Breast epithelium (tissue), 4 donors: ENCODE measurements at regions not wholly inside any gene's neighbourhood (a gene's known extent, or its start where the extent isn't known, plus 50 kb on each side); places are given as distances from the start of the nearest gene placed in this dataset.
A peak's percentile ranks its signal among the peaks of the same experiment; 100 is the strongest.

Source experiments
- DNase-seq, 2 donors: peaks; one replicate each; pipeline ENCODE4 v3.0.0-alpha.2; 2019; ENCODE audit warnings: low spot score in 2 of 2
- H3K27ac ChIP-seq, 2 donors: fragments of 200-600 bp; sonication (generic) in 1 of 2; one replicate each; pipeline ENCODE4 v1.5.1; 2016 to 2019; ENCODE audit warnings: mild to moderate bottlenecking in 1 of 2
- H3K27me3 ChIP-seq, 2 donors: fragments of 200-600 bp; sonication (generic) in 1 of 2; one replicate each; pipeline versions ENCODE4 v1.5.1 to v1.6.0; 2017 to 2019; ENCODE audit warnings: control low read depth in 1 of 2, mild to moderate bottlenecking in 1 of 2
- H3K36me3 ChIP-seq: fragments of 200-600 bp; one replicate; pipeline ENCODE4 v1.5.1; 2019
- H3K4me1 ChIP-seq, 2 donors: fragments of 200-600 bp; sonication (generic); one replicate each; pipeline ENCODE4 v1.5.1; 2016 to 2019; ENCODE audit warnings: control low read depth in 1 of 2
- H3K4me3 ChIP-seq, 3 donors: fragments of 200-600 bp; sonication (generic); 1 replicate in 2 of 3; 2 replicates in 1 of 3; pipeline ENCODE4 v1.5.1; 2016 to 2019; ENCODE audit warnings: mild to moderate bottlenecking in 3 of 3, moderate library complexity in 2 of 3
- H3K9me3 ChIP-seq, 2 donors: fragments of 200-600 bp; sonication (generic) in 1 of 2; one replicate each; pipeline ENCODE4 v1.5.1; 2016 to 2019; ENCODE audit warnings: control low read depth in 1 of 2
- POLR2A ChIP-seq: fragments of 450-650 bp; IDR thresholded peaks from one replicate; pipeline ENCODE4 v1.6.1; 2016; ENCODE audit warnings: antibody characterized with exemption, mild to moderate bottlenecking, moderate library complexity
- POLR2AphosphoS5 ChIP-seq, 3 donors: sonication (generic); formaldehyde crosslinking; IDR thresholded peaks; one replicate each; pipeline ENCODE4 v1.6.1; 2017; ENCODE audit warnings: antibody characterized with exemption in 3 of 3
- intact Hi-C: fragments of 100-400 bp; cut with DNase I; formaldehyde crosslinking; loops from one replicate; pipeline ENCODE4 v1.15.1; 2023; ENCODE audit warnings: low total_unique reads
- TF ChIP-seq, protein P1 (sequence below), 3 donors: fragments of 450-650 bp; IDR thresholded peaks; one replicate each; pipeline ENCODE4 v1.5.1; 2016 to 2017; ENCODE audit warnings: antibody characterized with exemption in 3 of 3, mild to moderate bottlenecking in 3 of 3, moderate library complexity in 3 of 3

DNA sequence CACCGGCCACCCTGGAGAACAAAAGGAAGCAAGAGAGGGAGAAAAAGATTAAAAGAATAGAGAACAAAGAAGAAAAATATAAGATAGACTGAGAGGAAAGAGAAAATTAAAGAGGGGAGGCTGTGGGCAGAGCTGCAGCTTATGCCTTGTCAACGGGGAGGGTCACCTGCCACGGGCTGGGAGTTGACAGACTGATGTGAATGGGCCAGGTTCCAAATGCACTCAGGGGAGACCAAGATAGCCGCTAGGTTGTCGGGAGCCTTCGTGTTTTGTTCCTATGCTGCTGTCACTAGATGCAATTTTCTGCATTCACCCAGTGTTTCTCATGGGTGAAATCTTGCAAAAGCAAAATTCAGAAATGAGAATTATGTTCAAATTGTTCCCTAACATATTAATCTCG lies 119.6 kb upstream of the MTHFD1L start:
- no peaks in the 10 kb centered on the region for H3K9me3 ChIP-seq
- H3K4me3 ChIP-seq: no peak overlapping the region
- intact Hi-C loops: no loop called here
- no peaks in the 10 kb centered on the region for H3K27me3 ChIP-seq
- no peaks in the 10 kb centered on the region for H3K36me3 ChIP-seq
- DNase-seq: no peak
- H3K27ac ChIP-seq: no peak overlapping the region
- TF ChIP-seq, protein P1, sequence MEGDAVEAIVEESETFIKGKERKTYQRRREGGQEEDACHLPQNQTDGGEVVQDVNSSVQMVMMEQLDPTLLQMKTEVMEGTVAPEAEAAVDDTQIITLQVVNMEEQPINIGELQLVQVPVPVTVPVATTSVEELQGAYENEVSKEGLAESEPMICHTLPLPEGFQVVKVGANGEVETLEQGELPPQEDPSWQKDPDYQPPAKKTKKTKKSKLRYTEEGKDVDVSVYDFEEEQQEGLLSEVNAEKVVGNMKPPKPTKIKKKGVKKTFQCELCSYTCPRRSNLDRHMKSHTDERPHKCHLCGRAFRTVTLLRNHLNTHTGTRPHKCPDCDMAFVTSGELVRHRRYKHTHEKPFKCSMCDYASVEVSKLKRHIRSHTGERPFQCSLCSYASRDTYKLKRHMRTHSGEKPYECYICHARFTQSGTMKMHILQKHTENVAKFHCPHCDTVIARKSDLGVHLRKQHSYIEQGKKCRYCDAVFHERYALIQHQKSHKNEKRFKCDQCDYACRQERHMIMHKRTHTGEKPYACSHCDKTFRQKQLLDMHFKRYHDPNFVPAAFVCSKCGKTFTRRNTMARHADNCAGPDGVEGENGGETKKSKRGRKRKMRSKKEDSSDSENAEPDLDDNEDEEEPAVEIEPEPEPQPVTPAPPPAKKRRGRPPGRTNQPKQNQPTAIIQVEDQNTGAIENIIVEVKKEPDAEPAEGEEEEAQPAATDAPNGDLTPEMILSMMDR (IDR thresholded peaks at IDR 0.05): no peak
- no peak for TF ChIP-seq POLR2A
- no peak for TF ChIP-seq POLR2AphosphoS5 (IDR thresholded peaks at IDR 0.05)
- no peaks in the 10 kb centered on the region for H3K4me1 ChIP-seq

DNA sequence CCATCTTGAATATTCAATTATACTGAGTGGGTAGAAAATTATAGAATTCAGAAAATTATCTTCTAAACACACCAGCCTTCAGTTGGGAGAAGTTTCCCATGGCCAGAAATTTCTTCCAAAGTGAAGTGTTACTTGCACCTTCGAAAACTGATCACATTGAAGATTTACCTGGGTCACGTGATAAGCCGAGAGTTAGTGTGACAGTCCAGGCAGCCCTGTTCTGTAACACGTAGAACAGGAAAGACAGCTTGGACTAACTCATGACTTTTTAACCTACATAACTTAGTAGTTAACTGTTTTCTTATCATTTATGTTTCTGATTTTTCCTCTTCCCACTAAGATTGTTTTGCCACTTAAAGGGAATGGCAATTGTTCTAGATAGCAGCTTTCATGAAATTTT lies 118.3 kb upstream of the MTHFD1L start:
- H3K27ac ChIP-seq: no peak overlapping the region
- intact Hi-C loops: no loop called here
- no peak for DNase-seq
- H3K9me3 ChIP-seq: no peaks in the 10 kb centered on the region
- H3K4me3 ChIP-seq: no peak overlapping the region
- H3K4me1 ChIP-seq: no peaks in the 10 kb centered on the region
- no peaks in the 10 kb centered on the region for H3K27me3 ChIP-seq
- TF ChIP-seq POLR2A: no peak
- TF ChIP-seq POLR2AphosphoS5 (IDR thresholded peaks at IDR 0.05): no peak
- TF ChIP-seq, protein P1 (IDR thresholded peaks at IDR 0.05): no peak
- H3K36me3 ChIP-seq: no peaks in the 10 kb centered on the region

DNA sequence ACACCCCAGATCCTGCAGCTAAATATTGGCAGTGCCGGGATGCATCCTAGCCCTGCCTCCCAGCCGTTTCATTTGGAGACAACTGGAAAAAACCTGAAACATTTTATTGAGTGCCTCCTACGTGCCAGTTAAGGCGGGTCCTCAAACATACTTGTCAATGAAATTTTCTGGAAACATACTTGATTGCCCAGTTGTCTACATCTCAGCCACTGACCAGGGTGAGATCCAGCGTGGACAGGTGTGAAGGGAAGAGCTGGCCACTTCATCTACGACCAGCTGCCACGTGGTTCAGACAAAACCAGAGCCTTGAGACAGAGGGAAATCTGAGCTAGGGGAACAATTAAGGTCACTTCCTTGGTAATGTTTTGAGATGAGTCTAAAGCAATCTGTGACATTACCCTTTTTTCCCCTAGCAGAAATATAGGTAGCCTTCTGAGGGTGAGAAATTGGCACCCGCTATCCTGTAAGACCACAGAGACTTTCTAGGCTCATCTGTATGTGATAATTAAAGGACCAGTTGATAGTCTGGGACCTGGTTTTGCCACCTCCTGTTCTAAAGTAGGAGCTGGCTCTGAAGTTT lies 116.3 kb upstream of the MTHFD1L start:
- Histone ChIP-seq H3K27ac (no peak overlapping the region), H3K4me1 (no peaks in the 10 kb centered on the region), H3K4me3 (no peak overlapping the region), H3K36me3 (no peaks in the 10 kb centered on the region), H3K9me3 (no peaks in the 10 kb centered on the region), H3K27me3 (no peaks in the 10 kb centered on the region)
- no peak for TF ChIP-seq POLR2A
- TF ChIP-seq, protein P1 (IDR thresholded peaks at IDR 0.05): no peak
- no peak for TF ChIP-seq POLR2AphosphoS5 (IDR thresholded peaks at IDR 0.05)
- DNase-seq: no peak
- intact Hi-C loops: no loop called here

DNA sequence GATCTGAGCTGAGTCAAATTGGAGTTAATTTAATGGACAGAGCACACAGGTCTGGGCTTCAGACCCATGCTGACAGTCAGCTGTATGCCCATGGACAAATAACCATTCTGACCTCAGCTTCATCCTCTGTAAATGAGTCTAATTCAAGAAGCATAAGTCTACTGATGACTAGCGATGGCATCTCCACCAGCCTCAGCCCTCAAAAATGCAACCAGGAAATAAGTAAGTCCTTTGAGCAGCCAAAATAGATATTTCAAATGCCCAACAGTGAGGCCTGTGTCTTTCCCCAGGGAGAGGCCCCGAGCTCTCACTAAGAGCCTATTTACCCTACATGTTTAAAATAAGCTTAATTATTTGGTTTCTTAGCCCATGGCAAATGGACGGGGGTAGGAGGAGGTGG lies 114.2 kb upstream of the MTHFD1L start:
- Histone ChIP-seq H3K36me3 (no peaks in the 10 kb centered on the region), H3K4me3 (no peak overlapping the region), H3K27me3 (no peaks in the 10 kb centered on the region), H3K9me3 (no peaks in the 10 kb centered on the region), H3K27ac (peak overlapping the region; percentile 71 to 85), H3K4me1 (no peaks in the 10 kb centered on the region)
- intact Hi-C loops: no loop called here
- no peak for DNase-seq
- TF ChIP-seq POLR2AphosphoS5 (IDR thresholded peaks at IDR 0.05): no peak
- TF ChIP-seq POLR2A: no peak
- TF ChIP-seq, protein P1 (IDR thresholded peaks at IDR 0.05): no peak

DNA sequence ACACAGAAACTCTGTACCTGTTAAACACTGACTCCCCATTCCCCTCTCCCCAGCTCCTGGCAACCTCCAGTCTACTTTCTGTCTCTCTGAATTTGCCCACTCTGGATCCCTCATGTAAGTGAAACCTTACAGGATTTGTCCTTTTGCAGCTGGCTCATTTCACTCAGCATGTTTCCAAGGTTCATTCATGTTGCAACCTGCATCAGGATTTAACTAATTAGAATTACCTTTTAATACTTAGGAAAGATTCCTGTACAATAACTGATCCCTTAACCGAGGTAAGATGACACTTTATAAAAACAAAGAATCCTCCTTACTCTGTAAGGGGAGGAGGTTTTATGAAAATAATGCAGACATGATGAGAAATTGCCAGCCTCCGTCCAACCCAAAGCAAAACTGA lies 113.1 kb upstream of the MTHFD1L start:
- no peaks in the 10 kb centered on the region for H3K27me3 ChIP-seq
- intact Hi-C loops: no loop called here
- H3K4me3 ChIP-seq: no peak overlapping the region
- no peaks in the 10 kb centered on the region for H3K4me1 ChIP-seq
- peak overlapping the region; percentile 66 to 85 for H3K27ac ChIP-seq
- H3K36me3 ChIP-seq: no peaks in the 10 kb centered on the region
- H3K9me3 ChIP-seq: no peaks in the 10 kb centered on the region
- TF ChIP-seq POLR2AphosphoS5 (IDR thresholded peaks at IDR 0.05): no peak
- TF ChIP-seq, protein P1 (IDR thresholded peaks at IDR 0.05): no peak
- no peak for TF ChIP-seq POLR2A
- no peak for DNase-seq
